RPMI7951 (cell line): ENCODE measurements at regions not wholly inside any gene's neighbourhood (a gene's known extent, or its start where the extent isn't known, plus 50 kb on each side); places are given as distances from the start of the nearest gene placed in this dataset.

Experiments
- DNase-seq: peaks from one replicate; pipeline ENCODE4 v3.0.0-alpha.2; 2012; ENCODE audit warnings: low read depth

GRCh38 chr11:105233285-105233684 lies 93.7 kb upstream of the CARD18 start:
- DNase-seq = no peak

GRCh38 chr11:105232021-105232420 lies 92.5 kb upstream of the CARD18 start:
- DNase-seq = no peak

- DNase-seq = peak; percentile 18
Measured at GRCh38 chr11:105230586-105230985, 91.0 kb upstream of the CARD18 start.

GRCh38 chr11:105229761-105230160 lies 90.2 kb upstream of the CARD18 start:
- no peak for DNase-seq

GRCh38 chr11:105229257-105229656 lies 89.7 kb upstream of the CARD18 start:
- DNase-seq = no peak

GRCh38 chr11:105227363-105227762 lies 87.8 kb upstream of the CARD18 start:
- no peak for DNase-seq

GRCh38 chr11:105226766-105227165 lies 87.2 kb upstream of the CARD18 start:
- no peak for DNase-seq

- no peak for DNase-seq
Measured at GRCh38 chr11:105226091-105226490, 86.5 kb upstream of the CARD18 start.

GRCh38 chr11:105224482-105225253 lies 85.1 kb upstream of the CARD18 start:
- no peak for DNase-seq

GRCh38 chr11:105220121-105220520 lies 80.6 kb upstream of the CARD18 start:
- DNase-seq = no peak

- DNase-seq = no peak
Measured at GRCh38 chr11:105219670-105220069, 80.1 kb upstream of the CARD18 start.

- DNase-seq = no peak
Measured at GRCh38 chr11:105219269-105219668, 79.7 kb upstream of the CARD18 start.

GRCh38 chr11:105215528-105215927 lies 76.0 kb upstream of the CARD18 start:
- DNase-seq = no peak

GRCh38 chr11:105211806-105212554 lies 72.4 kb upstream of the CARD18 start:
- no peak for DNase-seq

GRCh38 chr11:105208019-105208418 lies 68.5 kb upstream of the CARD18 start:
- DNase-seq = no peak

- DNase-seq = no peak
Measured at GRCh38 chr11:105206633-105207032, 67.1 kb upstream of the CARD18 start.

- no peak for DNase-seq
Measured at GRCh38 chr11:105204636-105205035, 65.1 kb upstream of the CARD18 start.

GRCh38 chr11:105203569-105204240 lies 64.1 kb upstream of the CARD18 start:
- no peak for DNase-seq

- DNase-seq = peak; percentile 17
Measured at GRCh38 chr11:105202844-105203548, 63.4 kb upstream of the CARD18 start.

- no peak for DNase-seq
Measured at GRCh38 chr11:105202422-105202821, 62.9 kb upstream of the CARD18 start.

GRCh38 chr11:105201166-105201565 lies 61.6 kb upstream of the CARD18 start:
- DNase-seq = no peak
